Muscle of back (tissue), 3 donors: ENCODE measurements at regions not wholly inside any gene's neighbourhood (a gene's known extent, or its start where the extent isn't known, plus 50 kb on each side); places are given as distances from the start of the nearest gene placed in this dataset.

Experiments
- DNase-seq, 3 donors: peaks; one replicate each; pipeline versions ENCODE4 v3.0.0 to v3.0.0-alpha.2; 2013

DNA sequence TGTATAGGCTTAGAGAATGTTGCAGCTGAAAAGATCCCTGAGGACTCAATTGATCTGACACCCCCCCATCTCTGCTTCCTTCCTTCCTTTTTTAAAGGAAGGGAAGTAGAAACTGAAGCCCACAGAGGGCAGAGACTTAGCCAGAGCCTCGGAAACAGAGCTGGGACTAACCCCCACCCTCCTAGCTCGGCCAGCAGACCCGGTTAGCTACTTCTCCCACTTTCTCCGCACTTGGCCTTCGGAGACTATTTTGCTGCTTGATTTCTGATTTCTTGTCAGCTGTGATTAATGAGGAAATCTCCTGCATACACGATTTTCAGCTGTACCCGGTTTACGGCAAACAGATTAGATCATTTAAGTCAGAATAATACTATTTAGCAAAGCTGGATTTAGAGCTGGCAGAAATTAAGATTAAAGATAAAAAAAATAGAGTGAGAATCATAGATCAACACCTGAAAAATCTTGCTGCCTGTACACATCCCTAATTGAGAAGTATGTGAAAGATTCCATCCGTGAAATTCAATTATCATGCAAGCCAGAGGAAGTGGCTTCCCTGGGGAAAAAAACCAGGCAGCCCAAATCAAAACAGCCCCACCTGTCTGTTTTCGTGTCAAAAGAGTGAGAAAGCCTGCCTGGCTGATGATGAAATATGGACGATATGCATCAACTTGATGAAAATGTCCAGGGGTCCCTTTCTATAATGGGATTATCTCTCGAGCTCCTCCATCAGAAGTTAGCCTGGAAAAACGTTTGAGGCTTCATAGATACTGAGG is 159.5 kb upstream of the SHB start:
- no peak for DNase-seq

DNA sequence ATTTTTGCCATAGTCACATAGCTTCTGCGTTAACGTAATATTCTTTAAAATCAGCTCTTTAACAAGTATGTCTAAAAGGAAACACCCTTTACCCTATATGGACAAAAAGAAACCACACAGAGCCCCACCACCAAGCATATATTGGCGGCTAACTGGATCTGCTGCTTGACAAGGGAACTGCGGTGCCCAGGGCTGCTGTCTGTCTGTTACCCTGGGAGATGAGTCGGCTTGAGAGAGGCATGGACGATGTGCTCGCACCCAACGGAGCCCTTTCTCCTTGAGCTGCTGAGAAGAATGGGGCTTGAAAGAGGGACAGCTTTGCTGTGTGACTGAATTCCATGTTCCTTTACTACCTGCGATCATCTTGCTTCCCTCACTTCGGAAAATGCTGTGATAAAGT is 158.6 kb upstream of the SHB start:
- peak in 2 of 3 donors; percentile 5 to 15 for DNase-seq

DNA sequence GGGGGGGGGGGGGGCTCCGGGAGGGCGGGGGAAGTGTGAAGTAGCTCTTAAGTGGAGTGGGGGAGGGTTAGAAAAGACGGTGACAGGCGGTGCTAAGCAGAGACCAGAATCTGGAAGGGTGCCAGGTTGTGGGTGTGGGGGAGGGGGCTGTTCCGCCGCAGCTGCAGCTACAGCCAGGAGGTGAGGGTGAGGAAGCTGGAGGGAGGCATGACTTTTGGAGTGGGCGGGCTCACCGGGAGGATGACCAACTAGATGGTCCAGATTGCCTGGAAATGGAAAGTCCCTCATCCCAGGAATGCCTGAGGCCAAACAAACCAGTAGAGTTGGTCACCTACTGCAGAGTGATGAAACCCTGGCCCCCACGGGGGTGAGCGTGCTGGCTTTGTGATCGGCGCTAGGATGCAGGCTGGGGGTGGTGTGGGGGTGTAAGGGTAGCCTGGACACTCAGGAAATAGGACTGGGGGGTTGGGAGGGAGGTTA is 158.1 kb upstream of the SHB start:
- DNase-seq: peak; percentile 44 to 74 (median 54)

DNA sequence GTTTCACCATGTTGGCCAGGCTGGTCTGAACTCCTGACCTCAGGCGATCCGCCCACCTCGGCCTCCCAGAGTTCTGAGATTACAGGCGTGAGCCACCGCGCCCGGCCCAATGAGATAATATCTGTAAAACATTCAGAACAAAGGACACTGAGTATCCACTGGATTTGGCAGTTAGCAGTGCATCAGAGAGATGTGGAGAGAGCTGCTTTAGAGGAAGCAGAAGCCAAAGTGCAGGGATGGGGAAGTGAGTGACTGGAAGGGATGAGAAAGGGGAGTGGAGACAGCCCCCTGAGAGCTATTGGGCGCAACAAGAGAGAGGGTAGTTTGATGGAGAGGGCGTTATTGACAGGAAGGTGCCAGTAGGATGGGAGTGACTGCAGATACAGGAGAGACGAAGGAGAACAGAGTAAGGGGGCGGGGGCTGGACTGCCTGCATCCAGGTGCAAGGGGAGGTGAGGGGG is 157.5 kb upstream of the SHB start:
- DNase-seq: peak in 2 of 3 donors; percentile 10 to 40

DNA sequence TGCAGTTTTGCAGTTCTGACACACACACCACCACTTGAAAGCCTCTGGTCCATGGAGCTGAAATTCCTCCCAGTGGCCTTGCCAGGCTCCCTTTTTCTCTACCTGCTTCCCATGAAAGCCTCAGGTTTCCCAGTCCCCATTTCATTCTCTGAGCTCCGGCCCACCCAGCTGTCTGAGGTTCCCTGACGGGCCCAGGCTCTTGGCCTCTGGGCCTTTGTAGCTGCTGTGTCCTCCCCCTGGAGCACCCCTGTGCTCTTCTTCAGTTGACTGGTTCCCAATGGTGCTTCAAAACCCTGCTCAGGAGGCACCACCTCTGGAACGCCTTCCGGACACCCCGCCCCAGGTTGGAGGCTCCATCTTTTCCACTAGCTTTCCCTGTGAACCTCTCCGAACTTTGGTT is 155.9 kb upstream of the SHB start:
- DNase-seq: no peak

DNA sequence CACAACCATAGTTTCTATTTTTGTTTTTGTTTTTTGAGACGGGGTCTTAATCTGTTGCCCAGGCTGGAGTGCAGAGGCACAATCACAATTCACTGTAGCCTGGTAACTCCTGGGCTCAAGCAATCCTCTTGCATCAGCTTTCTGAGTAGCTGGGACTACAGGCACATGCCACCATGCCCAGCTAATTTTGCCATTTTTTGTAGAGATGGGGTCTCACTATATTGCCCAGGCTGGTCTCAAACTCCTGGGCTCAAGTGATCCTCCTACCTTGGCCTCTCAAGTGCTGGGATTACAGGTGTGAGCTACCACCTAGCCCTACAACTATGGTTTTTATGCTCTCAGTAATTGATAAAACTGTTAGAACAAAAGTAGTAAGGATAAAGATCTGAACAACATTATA is 147.5 kb upstream of the SHB start:
- DNase-seq: no peak

DNA sequence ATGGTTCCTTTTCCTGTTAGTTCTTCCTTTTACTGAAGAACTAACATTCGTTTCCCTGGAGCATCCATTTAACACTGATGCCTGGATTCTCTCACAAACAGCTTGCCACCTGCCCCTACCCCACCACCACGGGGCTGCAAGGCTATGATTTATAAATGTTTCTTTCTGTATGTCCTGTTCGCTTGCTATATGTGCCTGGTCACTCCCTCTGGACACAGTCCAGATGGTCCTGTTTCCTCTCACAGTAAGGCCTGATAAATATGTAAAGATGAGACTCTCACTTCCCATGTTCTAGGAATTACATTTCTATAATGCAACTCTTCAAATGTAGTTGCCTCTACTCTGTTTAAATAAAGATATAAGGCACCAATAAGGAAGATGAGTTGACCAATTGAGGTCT is 146.4 kb upstream of the SHB start:
- DNase-seq: no peak

DNA sequence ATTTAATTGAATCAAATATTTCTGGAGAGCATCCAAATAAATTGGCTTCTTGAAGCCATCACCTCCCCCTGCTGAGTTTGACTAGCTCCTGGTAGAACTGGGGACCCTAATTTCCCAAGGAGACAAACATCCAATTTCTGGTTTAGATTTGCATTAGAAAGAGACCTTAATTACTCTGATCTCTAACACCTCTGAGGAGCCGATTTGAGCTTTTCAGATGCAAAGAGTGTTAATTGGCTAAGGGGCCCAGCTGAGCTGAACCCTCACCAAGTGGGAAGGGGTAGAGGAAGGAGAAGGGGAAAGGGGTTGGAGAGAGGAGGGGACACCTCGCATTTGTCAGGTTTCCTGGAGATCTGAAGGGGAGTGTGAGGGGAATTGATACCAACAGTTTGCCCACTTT is 145.4 kb upstream of the SHB start:
- no peak for DNase-seq

DNA sequence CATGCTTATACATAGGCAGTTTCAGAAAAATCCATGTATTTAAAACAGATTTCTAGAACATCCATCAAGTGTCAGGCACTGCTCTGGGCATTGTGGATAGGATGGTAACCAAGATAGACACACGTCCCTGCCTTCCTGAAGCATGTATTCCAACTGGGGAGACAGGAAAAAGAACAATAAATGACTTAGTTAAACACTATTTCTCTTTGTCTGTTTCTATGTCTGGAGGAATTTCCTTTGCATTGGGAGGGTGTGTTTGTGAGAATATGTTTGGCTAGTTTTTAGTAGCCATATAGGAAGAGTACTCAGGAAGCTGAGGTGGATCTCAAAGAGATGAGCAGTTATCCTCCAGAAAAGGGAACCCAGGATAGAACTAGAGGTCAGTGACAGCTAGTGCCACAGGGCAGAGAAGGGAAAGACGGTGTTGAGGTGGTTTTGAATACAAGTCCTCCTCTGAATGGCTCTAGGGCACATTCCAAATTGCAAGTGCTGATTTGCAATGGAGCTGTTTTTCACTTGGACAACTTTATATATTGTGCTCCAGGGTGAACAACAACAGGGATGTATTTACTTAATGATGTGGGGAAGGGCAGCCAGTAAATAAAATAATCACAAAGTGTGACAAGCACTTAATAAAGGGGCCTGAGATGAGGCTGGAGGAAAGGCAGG is 144.7 kb upstream of the SHB start:
- DNase-seq: no peak

DNA sequence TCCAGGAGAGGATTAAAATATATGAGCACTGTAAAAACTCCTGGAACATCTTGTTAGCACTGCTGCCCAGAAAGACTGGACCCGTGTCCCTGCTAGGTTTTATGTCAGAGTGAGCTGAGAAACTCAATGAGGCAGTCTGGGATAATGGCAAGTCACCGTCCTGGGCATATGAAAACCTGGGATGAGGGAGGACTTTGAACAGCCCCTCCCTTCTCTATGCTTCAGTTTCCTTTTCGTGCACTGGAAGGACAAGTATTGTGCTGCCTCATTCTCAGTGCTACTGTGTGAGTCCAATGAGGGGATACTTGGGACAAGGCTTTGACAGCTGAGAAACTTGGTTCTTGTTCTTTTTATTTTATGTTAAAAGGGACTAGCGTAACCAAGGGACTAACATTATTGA is 143.0 kb upstream of the SHB start:
- no peak for DNase-seq

DNA sequence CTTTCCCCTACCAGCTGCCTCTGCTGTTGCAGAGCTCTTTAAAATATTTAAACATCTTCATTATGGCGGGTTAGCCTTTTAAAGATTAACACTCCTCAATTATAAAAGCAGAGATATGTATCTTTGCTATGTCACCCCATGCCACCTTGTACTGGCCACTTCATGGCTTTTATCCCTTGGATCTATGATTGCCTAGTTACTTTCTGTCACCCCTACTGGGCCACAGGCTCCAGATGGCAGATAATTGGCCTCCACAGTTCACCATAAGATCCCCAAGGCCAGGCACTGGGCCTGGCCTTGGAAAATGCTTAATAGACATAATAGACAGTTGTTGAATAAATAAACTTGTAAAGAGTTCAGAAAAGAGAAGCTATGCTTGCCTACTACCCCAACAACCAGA is 142.0 kb upstream of the SHB start:
- DNase-seq: no peak

DNA sequence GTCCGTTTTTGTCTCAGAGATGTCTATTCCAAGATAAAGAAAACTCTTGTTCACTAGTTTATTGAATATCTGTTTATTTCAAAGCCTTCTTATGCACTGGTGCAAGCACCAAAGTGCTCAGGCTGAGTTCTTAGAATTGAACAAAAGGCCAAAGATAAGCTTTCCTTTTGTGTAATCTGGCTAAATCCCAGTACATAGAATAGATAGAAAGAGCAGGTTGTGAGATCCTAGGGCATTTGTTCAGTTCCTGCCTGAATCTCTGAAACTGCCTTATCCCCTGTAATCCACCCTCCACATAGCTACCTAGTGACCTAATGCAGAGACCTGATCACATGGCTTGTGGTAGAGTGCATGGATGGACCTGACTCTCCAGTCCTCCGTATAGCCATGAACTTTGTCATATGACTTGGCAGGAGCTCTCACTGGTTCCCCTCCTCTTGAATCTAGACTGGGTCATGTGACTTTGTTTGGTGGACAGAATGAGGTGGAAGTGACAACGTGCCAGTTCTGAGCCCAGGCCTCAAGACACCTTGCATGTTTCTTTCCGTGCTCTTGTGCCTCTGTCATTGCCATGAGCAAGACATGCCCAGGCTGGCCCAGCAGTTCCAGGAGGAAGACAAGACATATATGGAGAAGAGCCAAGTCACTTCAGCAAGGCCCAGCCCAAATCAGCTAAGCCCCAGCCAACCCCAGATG is 139.3 kb upstream of the SHB start:
- no peak for DNase-seq

DNA sequence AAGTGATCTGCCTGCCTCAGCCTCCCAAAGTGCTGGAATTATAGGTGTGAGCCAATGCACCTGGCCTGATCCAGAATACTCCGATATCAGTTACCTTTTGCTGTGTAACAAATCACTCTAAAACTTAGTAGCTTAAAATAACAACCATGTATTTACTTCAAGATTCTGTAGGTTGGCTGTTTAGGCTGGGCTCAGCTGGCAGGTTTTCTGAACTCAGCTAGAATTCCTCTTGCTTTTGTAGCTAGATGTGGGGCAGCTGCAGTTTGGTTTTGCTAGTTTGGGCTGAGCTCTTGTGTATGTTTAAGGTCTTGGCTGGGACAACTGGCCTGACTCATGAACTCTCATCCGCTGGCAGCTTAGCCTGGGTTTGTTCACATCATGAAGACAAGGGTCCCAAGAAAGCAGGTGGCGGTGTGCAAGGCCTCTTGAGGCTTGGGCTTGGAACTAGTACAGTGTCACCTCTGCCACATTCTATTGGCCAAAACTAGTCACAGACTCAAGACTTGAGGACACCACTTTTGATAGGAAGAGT is 138.3 kb upstream of the SHB start:
- DNase-seq: no peak

DNA sequence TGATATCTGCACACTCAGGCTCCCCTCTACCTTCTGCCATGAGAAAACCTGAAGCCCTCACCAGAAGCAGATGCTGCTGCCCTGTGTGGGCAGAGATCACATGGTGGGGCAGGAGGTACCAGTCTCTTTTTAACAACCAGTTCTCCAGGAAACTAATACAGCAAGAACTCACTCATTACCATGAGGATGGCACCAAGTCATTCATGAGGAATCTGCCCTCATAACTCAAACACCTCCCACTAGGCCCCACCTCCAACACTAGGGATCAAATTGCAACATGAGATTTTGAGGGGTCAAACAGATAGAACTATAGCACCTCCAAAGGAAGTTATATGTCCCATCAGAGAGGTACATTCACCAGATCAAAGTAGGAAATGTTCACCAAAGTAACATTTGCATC is 136.3 kb upstream of the SHB start:
- DNase-seq: no peak

DNA sequence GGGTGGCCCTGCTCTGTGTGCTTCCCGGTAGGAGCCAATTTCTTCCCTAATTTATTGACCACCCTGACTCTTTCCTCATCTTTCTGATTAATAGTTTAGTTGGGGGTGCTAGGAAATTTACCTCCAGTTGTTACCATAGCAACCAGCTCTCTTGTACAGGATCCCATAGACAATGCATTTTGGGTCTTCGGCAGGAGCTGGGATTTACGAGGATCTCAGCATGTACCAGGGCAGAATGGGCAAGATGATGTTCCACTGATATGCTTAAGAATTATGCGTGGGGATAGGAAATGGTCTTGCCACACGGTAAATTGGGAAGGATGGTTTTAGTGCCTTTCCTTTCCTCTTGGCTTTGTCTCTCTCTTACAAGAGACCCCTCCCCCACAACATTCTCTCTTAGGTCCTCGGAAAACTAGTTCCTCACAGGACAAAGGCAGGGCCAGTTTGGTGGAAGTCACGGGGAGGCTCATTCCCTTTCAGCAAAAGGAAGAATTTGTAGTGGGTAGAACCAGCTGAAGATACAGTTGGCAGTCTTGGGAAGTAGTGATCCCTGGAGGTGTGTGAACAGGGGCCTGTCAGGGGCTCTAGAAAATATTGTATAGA is 133.4 kb upstream of the SHB start:
- no peak for DNase-seq

DNA sequence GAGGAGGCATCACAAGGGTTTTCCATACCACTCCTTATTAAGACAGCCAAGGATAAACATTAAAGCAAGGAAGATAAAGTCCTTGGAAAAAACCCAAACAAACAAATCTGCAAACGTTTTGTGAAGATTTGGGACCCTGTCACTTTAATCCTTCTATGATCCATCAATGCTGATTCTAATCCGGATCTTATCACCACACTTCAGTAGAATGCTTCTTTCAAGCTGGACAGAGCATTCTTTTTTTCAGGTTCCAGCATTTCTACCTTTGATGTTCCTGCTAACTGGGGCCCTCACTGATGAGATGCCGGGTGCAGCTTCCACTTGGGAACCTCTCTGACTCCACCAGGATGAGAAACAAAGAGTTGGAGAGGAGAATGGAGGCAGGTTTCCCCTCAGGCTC is 132.8 kb upstream of the SHB start:
- no peak for DNase-seq

DNA sequence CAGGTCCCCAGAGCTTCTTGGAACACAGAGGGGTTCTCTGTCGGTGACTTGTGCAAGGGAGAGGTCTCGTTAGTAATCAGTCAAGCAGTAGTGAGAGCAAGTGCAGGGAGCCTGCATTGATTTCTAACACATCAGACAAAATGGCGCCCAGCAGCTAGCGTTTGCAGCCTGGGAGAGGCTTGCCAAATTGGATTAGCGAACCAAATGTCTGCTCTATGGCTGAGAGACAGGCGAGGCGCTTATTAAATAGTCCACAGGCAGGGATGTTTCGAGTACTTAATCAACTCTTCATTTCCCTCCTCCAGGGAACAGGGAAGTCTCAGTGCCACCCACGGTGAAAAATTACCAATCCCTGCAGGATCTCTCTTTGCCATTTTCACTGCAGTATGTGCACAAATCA is 131.4 kb upstream of the SHB start:
- DNase-seq: no peak

DNA sequence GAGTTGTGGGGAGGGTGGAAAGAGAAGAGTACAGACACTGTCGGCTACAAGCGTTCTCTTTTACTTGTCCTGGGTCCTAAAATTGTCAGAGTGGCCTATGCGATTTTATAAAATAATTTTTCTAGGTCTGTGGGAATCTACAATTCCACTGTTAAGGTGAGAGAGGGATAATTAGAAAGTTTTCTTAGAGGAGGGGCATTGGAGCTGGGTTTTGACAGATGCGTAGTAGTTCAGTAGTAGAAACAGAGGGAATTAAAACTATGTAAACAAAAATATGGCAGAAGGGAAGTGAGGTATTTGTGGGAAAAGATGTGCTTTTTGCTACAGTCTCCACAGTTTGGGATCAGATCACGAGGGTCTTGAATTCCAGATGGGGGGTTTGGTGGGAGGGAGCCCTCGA is 129.1 kb upstream of the SHB start:
- no peak for DNase-seq

DNA sequence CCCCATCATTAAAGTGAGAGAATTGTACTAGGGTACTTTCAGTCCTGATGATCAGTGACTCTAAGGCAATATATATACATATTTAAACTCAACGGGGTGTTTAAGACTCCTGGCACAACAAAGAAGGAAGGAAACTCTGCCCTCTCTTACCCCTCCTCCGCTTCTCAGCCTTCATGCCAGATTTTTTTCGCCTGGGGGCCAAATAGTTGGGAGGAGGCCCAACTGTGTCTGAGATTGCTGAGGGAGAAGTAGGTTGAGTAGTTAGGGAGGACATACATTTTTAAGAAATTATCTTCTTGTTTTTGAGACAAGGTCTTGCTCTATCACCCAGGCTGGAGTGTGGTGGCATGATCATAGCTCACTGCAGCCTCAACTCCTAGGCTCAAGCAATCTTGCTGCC is 127.7 kb upstream of the SHB start:
- no peak for DNase-seq

DNA sequence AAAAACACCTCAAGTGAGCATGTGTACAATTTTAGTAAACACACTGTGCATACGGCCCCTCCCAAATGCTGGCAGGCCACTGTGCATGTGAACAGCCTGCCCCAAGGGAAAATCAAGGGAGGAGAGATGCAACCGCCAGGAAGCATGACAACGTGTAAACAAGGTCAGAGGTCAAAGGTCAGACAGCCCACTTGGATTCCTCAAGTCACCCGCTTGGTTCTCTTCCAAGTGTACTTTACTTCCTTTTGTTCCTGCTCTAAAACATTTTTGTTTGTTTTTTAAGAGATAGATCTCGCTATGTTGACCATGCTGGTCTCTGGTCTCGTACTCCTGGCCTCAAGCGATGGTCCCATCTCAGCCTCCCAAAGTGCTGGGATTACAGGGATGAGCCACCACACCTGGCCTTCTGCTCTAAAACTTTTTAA is 126.7 kb upstream of the SHB start:
- DNase-seq: peak in 2 of 3 donors; percentile 3 to 9

DNA sequence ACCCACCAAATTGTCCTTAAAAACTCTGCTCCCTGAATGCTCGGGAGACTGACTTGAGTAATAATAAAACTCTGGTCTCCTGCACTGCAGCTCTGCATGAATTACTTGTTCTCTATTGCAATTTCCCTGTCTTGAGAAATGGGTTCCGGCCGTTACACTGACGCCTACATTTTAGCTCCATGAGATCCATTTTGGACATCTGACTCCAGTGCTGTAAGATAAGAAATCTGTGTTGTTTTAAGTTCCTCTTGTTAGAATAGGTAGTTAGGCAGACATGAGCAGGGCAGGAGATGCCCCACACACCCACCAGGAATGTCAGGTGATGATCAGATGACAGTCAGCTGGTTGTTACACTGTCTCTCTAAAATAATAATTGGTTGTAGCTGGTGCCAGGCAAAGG is 125.8 kb upstream of the SHB start:
- no peak for DNase-seq

DNA sequence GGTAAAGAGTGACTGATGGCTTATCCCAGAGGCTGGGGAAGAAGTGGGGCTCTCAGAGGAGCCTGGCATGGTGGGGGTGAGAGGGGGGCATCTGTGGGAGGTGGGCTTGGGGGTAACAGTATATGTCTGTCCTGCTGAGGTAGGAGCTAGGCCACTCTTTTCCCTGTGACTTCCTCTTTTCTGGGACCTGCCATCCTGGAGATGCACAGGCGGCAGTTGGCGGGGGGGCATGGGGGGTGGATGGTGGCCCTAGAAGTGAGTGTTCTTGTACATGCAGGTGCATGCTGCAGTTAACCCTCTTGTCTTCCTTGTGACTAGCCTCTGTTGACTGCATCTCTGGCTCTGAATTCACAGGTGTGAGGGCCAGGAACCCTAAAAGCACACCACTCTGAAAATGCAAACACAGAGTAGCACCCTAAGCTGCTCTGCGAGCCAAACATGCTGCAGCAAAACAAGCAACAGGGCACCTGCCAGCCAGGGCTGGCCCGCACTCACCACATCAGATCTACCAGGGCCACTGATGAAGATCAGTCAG is 123.8 kb upstream of the SHB start:
- DNase-seq: no peak
